ENCODE measurements at regions not wholly inside any gene's neighbourhood (a gene's known extent, or its start where the extent isn't known, plus 50 kb on each side); places are given as distances from the start of the nearest gene placed in this dataset.

- no peak for TF ChIP-seq RFX5 (IDR thresholded peaks at IDR 0.05; ENCODE audit: low read length)
- no peak for TF ChIP-seq CTCF (IDR thresholded peaks at IDR 0.05)
- no peak for TF ChIP-seq POLR2AphosphoS5 (IDR thresholded peaks at IDR 0.05; ENCODE audit: low read depth, low read length)
- no peak for TF ChIP-seq TAF1 (IDR thresholded peaks at IDR 0.05; ENCODE audit: borderline replicate concordance, low read depth, low read length)
- no peak for TF ChIP-seq EZH2phosphoT487 (IDR thresholded peaks at IDR 0.05; ENCODE audit: borderline replicate concordance, low read depth)
- no peak for TF ChIP-seq REST (IDR thresholded peaks at IDR 0.05; ENCODE audit: low read depth, low read length)
- TF ChIP-seq CHD2 (IDR thresholded peaks at IDR 0.05; ENCODE audit: low read length, partially characterized antibody) = no peak
Observed at GRCh38 chr10:120095875-120096274, 203.3 kb downstream of the SEC23IP start.
